WTC11 (cell line): ENCODE measurements at regions not wholly inside any gene's neighbourhood (a gene's known extent, or its start where the extent isn't known, plus 50 kb on each side); places are given as distances from the start of the nearest gene placed in this dataset.

Experiments used
- CREB1 ChIP-seq: sonication (generic); formaldehyde crosslinking; IDR thresholded peaks from 2 replicates; pipeline ENCODE4 v1.8.0; 2023; ENCODE audit warnings: mild to moderate bottlenecking, missing genetic modification reagents
- CTCF ChIP-seq: fragments of 200-600 bp; IDR thresholded peaks from 2 replicates; pipeline ENCODE4 v1.8.0; 2022; ENCODE audit warnings: antibody characterized with exemption
- ELF4 ChIP-seq: sonication (generic); formaldehyde crosslinking; IDR thresholded peaks from 2 replicates; pipeline ENCODE4 v1.8.1; 2022; ENCODE audit warnings: low read depth, mild to moderate bottlenecking, moderate library complexity, missing genetic modification reagents
- GABPB1 ChIP-seq: sonication (generic); formaldehyde crosslinking; IDR thresholded peaks from 2 replicates; pipeline ENCODE4 v1.8.1; 2023; ENCODE audit warnings: mild to moderate bottlenecking, missing genetic modification reagents
- IRF1 ChIP-seq: sonication (generic); formaldehyde crosslinking; IDR thresholded peaks from 2 replicates; pipeline ENCODE4 v1.8.0; 2023; ENCODE audit warnings: missing genetic modification reagents
- MAX ChIP-seq: sonication (generic); formaldehyde crosslinking; IDR thresholded peaks from 2 replicates; pipeline ENCODE4 v1.8.0; 2022; ENCODE audit warnings: mild to moderate bottlenecking, missing genetic modification reagents
- NFYB ChIP-seq: sonication (generic); formaldehyde crosslinking; conservative IDR thresholded peaks from 2 replicates; pipeline ENCODE4 v1.8.0; 2022; ENCODE audit warnings: low read depth, missing genetic modification reagents
- NR3C1 ChIP-seq: sonication (generic); formaldehyde crosslinking; conservative IDR thresholded peaks from 2 replicates; pipeline ENCODE4 v1.8.1; 2023; ENCODE audit warnings: low read depth, mild to moderate bottlenecking, missing genetic modification reagents
- SMAD3 ChIP-seq: sonication (generic); formaldehyde crosslinking; IDR thresholded peaks from 2 replicates; pipeline ENCODE4 v1.8.0; 2022; ENCODE audit warnings: missing genetic modification reagents, mild to moderate bottlenecking, borderline replicate concordance
- STAT6 ChIP-seq: sonication (generic); formaldehyde crosslinking; conservative IDR thresholded peaks from 2 replicates; pipeline ENCODE4 v1.8.1; 2023; ENCODE audit warnings: mild to moderate bottlenecking, low read depth, missing genetic modification reagents, moderate library complexity
- TP53 ChIP-seq: sonication (generic); formaldehyde crosslinking; IDR thresholded peaks from 2 replicates; pipeline ENCODE4 v1.8.1; 2023; ENCODE audit warnings: mild to moderate bottlenecking, missing genetic modification reagents
- USF2 ChIP-seq: sonication (generic); formaldehyde crosslinking; IDR thresholded peaks from 2 replicates; pipeline ENCODE4 v1.8.1; 2023; ENCODE audit warnings: mild to moderate bottlenecking, missing genetic modification reagents, moderate library complexity
- ZBTB21 ChIP-seq: sonication (generic); formaldehyde crosslinking; IDR thresholded peaks from 2 replicates; pipeline ENCODE4 v1.8.1; 2023; ENCODE audit warnings: mild to moderate bottlenecking, missing genetic modification reagents, borderline replicate concordance
- ZSCAN18 ChIP-seq: fragments of 250-450 bp; sonication (Bioruptor Pico); IDR thresholded peaks from 2 replicates; pipeline ENCODE4 v2.1.2; 2022; ENCODE audit warnings: mild to moderate bottlenecking, moderate library complexity

GRCh38 chr12:104864668-104865067 is 93.4 kb downstream of the SLC41A2 start:
- TF ChIP-seq CTCF (no peak), USF2 (no peak), ZSCAN18 (CRISPR knock-in tag) (no peak), NFYB (CRISPR knock-in tag) (no peak), MAX (no peak), CREB1 (CRISPR knock-in tag) (no peak), NR3C1 (no peak), ELF4 (CRISPR knock-in tag) (no peak), STAT6 (CRISPR knock-in tag) (no peak), TP53 (no peak), GABPB1 (CRISPR knock-in tag) (no peak), ZBTB21 (no peak), SMAD3 (no peak), IRF1 (CRISPR knock-in tag) (no peak)
